ENCODE measurements at regions not wholly inside any gene's neighbourhood (a gene's known extent, or its start where the extent isn't known, plus 50 kb on each side); places are given as distances from the start of the nearest gene placed in this dataset.

DNA sequence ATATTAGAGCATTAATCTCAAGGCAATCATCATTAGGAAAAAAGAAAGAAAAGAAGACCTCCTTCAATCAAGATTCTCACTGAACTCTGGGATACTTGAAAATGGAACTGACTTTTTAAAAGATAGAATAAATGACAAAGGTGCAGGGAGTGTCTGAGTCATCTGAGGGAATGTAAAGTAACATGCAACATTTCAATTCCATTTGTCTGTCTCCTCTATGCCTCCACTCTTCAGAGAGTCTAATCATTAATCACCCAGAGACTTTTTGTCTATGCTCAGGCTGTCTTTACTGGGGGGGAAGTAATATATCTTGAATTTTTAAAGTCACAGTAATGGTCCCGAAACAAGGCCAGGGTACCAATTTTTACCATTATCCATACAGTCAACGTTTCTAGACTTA is 55.0 kb upstream of the PACRGL start:
- no peaks in the 10 kb centered on the region for H3F3A ChIP-seq (ENCODE audit: low read length, unreplicated experiment)
- H4K20me1 ChIP-seq (ENCODE audit: low read length) = no peaks in the 10 kb centered on the region
- POLR2A ChIA-PET (ENCODE audit: unreplicated experiment) = no interaction called here
- no peak overlapping the region for H2AFZ ChIP-seq (ENCODE audit: low read length)
- no peaks in the 10 kb centered on the region for H3K27me3 ChIP-seq (ENCODE audit: low read length)
- no peak overlapping the region for H3K4me2 ChIP-seq (ENCODE audit: low read length)
- no peaks in the 10 kb centered on the region for H3K9me3 ChIP-seq (ENCODE audit: low read length)
- CTCF ChIA-PET = no interaction called here
- DNase-seq = peak; percentile 8
- H3K79me2 ChIP-seq (ENCODE audit: low read length) = no peaks in the 10 kb centered on the region
- TF ChIP-seq EZH2phosphoT487 (IDR thresholded peaks at IDR 0.05; ENCODE audit: borderline replicate concordance, low read length) = no peak
- intact Hi-C loops (cut with micrococcal nuclease) = no loop called here
- no peak for ATAC-seq
- H3K27ac ChIP-seq (ENCODE audit: low read length) = no peak overlapping the region
- BruUV-seq (replicated peaks) = no TSS peak
- no peaks in the 10 kb centered on the region for H3K9me2 ChIP-seq (replicated peaks; ENCODE audit: low read length)
- H3K4me3 ChIP-seq (ENCODE audit: low read length) = no peak overlapping the region
- no peak overlapping the region for H3K9ac ChIP-seq (ENCODE audit: low read length)
- no peaks in the 10 kb centered on the region for H3K4me1 ChIP-seq (ENCODE audit: insufficient read depth, low read length)
- H3K36me3 ChIP-seq (ENCODE audit: low read depth, low read length) = no peaks in the 10 kb centered on the region

DNA sequence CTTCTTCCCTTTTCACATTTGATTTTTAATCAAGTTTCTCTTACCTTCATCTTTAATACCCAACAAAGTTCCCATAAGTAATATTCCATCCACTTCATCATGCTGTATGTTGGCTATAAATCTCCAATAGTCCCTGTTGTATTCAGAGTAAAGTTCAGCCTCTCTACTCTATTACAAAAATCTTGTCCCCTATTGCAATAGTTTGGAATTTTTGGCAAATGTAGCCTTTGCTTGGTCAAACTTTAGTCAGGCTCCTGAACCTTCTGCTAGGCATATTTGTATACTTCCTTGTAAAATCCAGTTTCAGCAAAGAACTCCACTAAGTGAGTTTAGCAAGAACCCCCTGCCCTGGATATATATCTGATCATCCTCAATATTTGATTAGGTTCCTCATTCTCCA is 54.0 kb upstream of the PACRGL start:
- no peak for TF ChIP-seq EZH2 (IDR thresholded peaks at IDR 0.05; ENCODE audit: low read length, unreplicated experiment)
- no peak for TF ChIP-seq EZH2phosphoT487 (IDR thresholded peaks at IDR 0.05; ENCODE audit: borderline replicate concordance, low read length)
- TF ChIP-seq, protein P1, sequence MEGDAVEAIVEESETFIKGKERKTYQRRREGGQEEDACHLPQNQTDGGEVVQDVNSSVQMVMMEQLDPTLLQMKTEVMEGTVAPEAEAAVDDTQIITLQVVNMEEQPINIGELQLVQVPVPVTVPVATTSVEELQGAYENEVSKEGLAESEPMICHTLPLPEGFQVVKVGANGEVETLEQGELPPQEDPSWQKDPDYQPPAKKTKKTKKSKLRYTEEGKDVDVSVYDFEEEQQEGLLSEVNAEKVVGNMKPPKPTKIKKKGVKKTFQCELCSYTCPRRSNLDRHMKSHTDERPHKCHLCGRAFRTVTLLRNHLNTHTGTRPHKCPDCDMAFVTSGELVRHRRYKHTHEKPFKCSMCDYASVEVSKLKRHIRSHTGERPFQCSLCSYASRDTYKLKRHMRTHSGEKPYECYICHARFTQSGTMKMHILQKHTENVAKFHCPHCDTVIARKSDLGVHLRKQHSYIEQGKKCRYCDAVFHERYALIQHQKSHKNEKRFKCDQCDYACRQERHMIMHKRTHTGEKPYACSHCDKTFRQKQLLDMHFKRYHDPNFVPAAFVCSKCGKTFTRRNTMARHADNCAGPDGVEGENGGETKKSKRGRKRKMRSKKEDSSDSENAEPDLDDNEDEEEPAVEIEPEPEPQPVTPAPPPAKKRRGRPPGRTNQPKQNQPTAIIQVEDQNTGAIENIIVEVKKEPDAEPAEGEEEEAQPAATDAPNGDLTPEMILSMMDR (conservative IDR thresholded peaks at IDR 0.05; ENCODE audit: low read depth, low read length) = no peak
- H3K27ac ChIP-seq (ENCODE audit: low read length) = no peak overlapping the region
- H3F3A ChIP-seq (ENCODE audit: low read length, unreplicated experiment) = no peaks in the 10 kb centered on the region
- no TSS peak for BruUV-seq (replicated peaks)
- H3K4me3 ChIP-seq (ENCODE audit: low read length) = no peak overlapping the region
- ATAC-seq (no peak), DNase-seq (no peak)
- no peaks in the 10 kb centered on the region for H3K36me3 ChIP-seq (ENCODE audit: low read depth, low read length)
- H3K4me1 ChIP-seq (ENCODE audit: insufficient read depth, low read length) = no peaks in the 10 kb centered on the region
- H3K9me2 ChIP-seq (replicated peaks; ENCODE audit: low read length) = no peaks in the 10 kb centered on the region
- ChIA-PET CTCF (no interaction called here), POLR2A (ENCODE audit: unreplicated experiment) (no interaction called here)
- intact Hi-C loops (cut with micrococcal nuclease) = no loop called here
- H3K79me2 ChIP-seq (ENCODE audit: low read length) = no peaks in the 10 kb centered on the region
- H3K9ac ChIP-seq (ENCODE audit: low read length) = no peak overlapping the region
- H3K27me3 ChIP-seq (ENCODE audit: low read length) = no peaks in the 10 kb centered on the region
- no peak overlapping the region for H2AFZ ChIP-seq (ENCODE audit: low read length)
- no peaks in the 10 kb centered on the region for H3K9me3 ChIP-seq (ENCODE audit: low read length)
- no peaks in the 10 kb centered on the region for H4K20me1 ChIP-seq (ENCODE audit: low read length)
- no peak overlapping the region for H3K4me2 ChIP-seq (ENCODE audit: low read length)

Small RNAs in the stretch of these regions (microRNA-seq; reads per million reads assigned to microRNA genes)
- 54.1 reads per million, percentile 58 among the genes with 10 or more reads in this experiment for gene MIR218-1 (ENCODE audit: unreplicated experiment)
